Peyer's patch (tissue), 4 donors: ENCODE measurements at regions not wholly inside any gene's neighbourhood (a gene's known extent, or its start where the extent isn't known, plus 50 kb on each side); places are given as distances from the start of the nearest gene placed in this dataset.

Experiments used
- POLR2A ChIP-seq, 2 donors: fragments of 450-650 bp; IDR thresholded peaks; one replicate each; pipeline ENCODE4 v1.5.1; 2017; ENCODE audit warnings: antibody characterized with exemption in 2 of 2, mild to moderate bottlenecking in 2 of 2, moderate library complexity in 2 of 2
- TF ChIP-seq, protein P1 (sequence below), 6 experiments: fragments of 450-650 bp in 4 of 6; fragments of 200-600 bp in 2 of 6; sonication (generic) in 1 of 6; IDR thresholded peaks; one replicate each; pipeline ENCODE4 v1.5.1; 2017 to 2019; ENCODE audit warnings: antibody characterized with exemption in 6 of 6, mild to moderate bottlenecking in 3 of 6, moderate library complexity in 1 of 6

DNA sequence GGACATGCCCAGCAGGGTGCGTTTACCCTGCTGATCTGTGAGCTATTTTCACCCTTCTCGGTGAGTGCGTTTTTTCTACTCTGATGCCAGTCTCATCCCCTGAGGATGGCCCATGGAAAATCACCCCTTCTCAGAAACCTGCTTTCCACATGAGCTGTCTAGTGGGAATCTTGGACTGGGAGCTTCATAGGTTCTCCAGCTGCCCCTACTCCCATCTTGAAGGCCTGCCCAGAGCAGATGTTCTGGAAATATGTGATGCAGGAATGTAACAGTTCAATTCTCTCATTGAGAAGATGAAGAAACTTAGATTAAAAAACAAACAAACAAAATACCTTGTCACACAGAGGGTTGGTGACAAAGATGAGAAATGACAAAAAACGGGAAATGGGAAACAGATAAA lies 146.9 kb upstream of the RAB11FIP2 start:
- TF ChIP-seq POLR2A (IDR thresholded peaks at IDR 0.05): no peak
- TF ChIP-seq, protein P1, sequence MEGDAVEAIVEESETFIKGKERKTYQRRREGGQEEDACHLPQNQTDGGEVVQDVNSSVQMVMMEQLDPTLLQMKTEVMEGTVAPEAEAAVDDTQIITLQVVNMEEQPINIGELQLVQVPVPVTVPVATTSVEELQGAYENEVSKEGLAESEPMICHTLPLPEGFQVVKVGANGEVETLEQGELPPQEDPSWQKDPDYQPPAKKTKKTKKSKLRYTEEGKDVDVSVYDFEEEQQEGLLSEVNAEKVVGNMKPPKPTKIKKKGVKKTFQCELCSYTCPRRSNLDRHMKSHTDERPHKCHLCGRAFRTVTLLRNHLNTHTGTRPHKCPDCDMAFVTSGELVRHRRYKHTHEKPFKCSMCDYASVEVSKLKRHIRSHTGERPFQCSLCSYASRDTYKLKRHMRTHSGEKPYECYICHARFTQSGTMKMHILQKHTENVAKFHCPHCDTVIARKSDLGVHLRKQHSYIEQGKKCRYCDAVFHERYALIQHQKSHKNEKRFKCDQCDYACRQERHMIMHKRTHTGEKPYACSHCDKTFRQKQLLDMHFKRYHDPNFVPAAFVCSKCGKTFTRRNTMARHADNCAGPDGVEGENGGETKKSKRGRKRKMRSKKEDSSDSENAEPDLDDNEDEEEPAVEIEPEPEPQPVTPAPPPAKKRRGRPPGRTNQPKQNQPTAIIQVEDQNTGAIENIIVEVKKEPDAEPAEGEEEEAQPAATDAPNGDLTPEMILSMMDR (IDR thresholded peaks at IDR 0.05): no peak
